SK-N-DZ (cell line): ENCODE measurements at regions not wholly inside any gene's neighbourhood (a gene's known extent, or its start where the extent isn't known, plus 50 kb on each side); places are given as distances from the start of the nearest gene placed in this dataset.

Experiments
- DNase-seq: peaks from one replicate; pipeline ENCODE4 v3.0.0-alpha.2; 2015; ENCODE audit warnings: low spot score

DNA sequence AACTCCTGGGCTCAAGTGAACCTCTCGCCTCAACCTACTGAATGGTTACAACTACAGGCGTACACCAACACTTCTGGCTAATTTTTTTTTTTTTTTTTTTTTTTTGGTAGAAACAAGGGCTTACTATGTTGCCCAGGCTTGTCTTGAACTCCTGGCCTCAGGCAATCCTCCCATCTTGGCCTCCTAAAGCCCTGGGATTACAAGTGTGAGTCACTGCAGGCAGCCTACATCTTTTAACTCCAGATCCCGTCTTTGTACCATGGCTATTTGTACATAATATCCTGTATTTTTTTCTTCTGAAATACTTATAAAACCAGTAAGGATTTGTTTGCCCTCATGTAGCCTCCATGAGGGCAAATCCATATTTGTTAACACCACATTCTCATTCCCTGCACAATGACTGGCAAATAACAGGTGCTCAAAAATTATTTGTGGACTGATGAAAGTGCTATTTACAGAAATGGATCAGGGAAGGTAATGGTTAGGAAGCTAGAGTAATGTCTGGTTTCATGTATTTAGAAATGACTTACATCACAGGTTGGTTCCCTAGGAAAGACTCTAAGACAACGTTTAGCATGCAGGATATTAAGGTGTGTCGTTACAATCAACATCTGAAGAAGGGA lies 51.9 kb upstream of the POU5F2 start:
- DNase-seq, result no peak

DNA sequence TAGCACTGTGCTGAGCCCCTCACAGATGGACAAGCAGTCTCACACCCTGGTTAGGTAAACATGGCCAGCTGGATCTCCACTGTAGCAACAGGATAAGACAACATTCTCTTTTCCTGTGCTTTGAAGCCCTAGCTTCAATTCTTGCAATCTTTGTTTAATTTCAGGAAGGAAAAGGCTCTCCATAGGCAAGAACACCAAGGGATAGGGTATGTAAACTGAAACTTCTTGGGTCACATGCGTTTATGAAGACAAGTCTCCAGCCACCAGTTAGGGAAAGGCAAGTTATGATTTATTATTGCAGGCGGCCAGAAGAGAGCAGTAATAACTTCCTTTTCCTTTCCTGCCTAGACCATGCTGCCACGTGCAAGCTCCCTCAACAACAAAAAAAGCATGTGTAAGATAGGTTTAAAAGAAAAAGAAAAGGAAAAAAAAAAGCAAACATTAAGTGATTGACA lies 50.1 kb upstream of the POU5F2 start:
- DNase-seq, result no peak
